HG02938 (cell line): ENCODE measurements at regions not wholly inside any gene's neighbourhood (a gene's known extent, or its start where the extent isn't known, plus 50 kb on each side); places are given as distances from the start of the nearest gene placed in this dataset.

ENCODE experiments used
- ATAC-seq: cut with Tn5 transposase; IDR thresholded peaks from one replicate; pipeline ENCODE4 v1.9.1; 2021; ENCODE audit warnings: mild to moderate bottlenecking, moderate library complexity; ENCODE audit not compliant: unreplicated experiment

DNA sequence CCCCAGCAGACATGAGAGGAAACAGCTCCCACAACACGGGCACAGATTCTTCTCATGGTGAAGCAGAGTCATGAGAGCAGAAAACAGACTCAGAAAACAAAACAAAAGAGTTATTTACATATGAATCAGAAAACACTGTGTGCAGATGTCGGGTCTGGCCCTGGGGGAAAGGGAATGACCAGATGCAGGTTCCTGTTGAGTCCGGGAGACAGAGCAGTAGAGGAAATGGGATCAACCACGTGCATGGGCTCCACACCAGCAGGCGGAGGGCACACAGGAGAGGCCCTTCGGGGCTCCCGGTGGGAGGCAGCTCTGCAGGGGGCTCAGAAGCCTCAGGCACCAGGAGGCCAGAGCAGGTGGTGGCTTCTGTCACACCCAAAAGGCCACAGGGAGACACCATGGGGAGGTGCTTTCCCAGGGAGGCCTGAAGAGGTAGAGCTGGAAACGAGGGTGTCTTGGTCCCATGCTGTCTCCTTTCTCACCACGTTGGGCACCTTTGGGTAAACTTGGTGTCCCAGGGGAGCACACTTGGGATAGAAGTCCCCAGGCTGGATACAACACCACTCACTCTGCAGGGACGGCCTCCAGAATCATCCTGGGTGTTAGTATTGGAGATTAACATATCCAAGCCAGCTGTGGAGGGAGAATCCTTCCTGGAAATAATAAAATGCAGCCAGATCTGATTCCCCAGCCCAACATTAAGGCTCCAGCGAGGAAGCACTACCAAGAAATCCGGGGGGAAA is 764.7 kb downstream of the BRD1 start:
- ATAC-seq, result no peak

DNA sequence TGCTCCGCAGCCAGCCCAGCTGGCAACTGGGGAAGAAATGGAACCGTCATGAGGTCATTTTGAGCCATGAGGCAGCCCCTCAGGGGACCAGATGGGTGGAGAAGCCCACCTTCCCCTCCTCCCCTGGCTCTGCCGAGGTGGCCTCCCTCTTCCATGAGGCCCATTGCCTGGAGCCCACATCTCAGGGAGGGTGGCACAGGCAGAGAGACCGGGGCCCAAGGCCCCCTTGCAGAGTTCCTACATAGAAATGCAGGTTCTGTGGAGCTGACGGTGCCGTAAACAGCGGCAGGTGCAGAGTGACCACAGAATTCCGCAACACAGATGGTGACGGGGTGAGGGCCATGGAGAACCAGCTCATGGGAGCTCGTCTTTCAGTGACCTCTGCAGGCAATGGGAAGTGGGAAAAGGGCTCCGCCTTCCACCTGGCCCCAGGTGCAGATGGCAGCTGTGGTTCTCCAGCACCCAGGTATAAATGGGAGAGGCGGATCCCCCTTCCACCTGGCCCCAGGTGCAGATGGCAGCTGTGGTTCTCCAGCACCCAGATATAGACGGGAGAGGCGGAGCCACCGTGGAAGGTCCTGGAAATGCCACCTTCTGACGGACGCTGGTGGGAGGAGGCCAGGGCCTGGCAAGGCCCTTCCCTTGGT is 765.4 kb downstream of the BRD1 start:
- no peak for ATAC-seq

DNA sequence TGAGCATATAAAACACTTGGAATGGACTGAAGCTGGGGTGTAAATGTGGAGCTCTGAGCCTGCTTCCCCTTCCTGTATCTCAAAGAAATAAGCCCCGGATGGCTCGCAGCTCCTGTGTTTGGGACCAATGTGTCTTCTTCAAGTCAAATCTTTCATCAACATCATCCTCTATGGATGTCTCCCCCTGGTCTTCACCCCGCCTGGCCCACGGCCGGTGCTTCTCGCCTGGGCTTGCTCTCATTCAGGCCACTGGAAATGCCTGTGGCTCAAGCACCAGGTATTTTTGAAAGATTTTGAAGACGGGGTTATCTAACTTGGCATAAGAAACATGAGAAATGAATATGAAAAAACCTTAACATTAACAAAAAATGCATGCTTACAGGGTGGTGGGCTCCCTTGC is 769.8 kb downstream of the BRD1 start:
- no peak for ATAC-seq

DNA sequence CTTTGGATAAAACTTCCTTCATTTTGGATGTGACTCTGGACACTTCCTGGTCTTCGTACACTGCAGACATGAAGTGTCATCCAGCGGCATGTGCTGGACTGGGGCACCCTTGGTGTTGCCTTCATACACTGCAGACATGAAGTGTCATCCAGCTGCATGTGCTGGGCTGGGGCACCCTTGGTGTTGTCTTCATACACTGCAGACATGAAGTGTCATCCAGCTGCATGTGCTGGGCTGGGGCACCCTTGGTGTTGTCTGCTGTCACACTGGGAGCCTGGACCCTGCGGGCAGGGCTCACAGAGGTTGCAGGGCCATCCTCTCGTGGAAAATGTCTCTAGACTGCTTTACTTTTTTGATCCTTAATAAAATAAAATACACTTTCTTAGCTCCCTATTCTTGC is 771.4 kb downstream of the BRD1 start:
- no peak for ATAC-seq

DNA sequence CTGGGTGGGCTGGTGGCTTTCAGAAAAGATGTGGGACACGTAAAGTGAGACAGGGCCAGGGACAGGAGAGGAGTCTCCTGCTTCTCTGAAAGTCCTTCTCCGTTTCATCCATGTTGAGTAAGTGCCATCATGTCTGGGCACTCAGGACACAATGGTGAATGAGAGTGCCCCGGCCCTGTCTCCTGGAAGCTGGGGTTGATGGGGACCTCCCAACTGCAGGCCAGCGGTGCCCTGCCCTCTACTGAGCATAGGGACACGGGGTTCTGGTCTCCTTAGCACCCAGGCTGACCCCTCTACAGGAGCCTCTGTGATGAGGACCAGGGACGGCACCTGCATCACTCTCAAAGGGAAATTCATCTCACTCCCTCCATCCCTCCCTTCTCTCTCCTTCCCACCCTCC is 772.3 kb downstream of the BRD1 start:
- no peak for ATAC-seq

DNA sequence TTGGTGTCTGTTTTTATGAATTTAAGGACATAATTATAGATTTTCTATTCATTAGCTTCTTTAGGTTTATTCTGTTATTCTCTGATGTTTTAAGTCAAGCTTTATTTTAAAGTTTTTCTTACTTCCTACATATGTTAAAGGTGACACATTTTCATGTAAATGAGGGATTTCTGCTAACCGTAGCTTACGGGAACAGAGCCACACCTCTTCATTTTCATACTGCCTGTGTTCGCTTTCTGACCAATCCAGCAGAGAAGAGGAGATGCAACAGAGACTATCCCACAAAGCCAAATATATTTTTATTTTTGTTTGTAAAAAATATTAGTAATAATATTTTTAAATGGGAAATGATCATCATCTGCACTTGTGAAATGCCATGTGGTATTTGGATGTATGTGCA is 774.1 kb downstream of the BRD1 start:
- ATAC-seq, result no peak

DNA sequence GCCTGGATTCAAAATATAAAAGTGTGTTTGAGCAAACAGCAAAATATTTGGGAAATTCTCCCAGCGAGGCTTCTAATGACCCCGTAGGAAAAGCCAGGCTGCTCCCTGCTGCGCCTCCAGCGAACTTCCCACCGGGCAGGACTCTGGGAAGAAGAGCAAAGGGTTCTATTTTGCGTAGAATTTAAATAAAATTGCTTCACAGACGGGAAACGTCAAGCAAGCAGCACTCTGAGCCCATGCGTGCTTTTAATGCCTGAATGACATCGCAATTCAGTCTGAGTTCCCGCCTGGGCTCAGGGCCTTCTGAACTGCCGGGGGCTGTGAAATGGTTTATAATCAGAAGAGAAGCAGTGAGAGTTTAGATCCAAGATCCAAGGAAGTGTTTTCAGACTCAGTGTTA is 775.1 kb downstream of the BRD1 start:
- ATAC-seq, result no peak

DNA sequence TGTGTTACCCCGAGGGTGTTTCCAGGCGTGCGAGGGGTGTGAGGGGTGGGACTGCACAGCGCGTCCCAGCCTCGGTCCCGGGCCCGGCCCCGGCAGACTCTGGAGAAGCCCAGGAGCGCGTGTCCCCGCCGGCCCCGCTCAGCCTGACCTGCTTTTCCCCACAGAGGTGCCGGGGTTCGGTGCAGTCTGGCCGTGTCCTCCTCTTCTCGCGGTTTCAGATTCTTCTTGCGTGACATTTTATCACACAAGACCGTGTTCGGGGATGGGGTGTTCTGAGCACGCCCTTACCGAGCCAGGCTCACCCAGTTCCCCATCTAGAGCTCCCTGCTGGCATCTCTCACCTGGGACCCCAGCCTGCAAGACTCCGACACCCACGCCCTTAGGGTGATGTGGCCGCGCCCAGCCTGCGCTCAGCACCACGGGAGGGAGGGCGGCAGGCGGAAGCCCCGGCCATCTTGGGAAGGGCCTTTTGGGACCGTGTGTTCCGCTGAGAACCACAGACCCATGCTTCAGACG is 775.6 kb downstream of the BRD1 start:
- ATAC-seq, result no peak

DNA sequence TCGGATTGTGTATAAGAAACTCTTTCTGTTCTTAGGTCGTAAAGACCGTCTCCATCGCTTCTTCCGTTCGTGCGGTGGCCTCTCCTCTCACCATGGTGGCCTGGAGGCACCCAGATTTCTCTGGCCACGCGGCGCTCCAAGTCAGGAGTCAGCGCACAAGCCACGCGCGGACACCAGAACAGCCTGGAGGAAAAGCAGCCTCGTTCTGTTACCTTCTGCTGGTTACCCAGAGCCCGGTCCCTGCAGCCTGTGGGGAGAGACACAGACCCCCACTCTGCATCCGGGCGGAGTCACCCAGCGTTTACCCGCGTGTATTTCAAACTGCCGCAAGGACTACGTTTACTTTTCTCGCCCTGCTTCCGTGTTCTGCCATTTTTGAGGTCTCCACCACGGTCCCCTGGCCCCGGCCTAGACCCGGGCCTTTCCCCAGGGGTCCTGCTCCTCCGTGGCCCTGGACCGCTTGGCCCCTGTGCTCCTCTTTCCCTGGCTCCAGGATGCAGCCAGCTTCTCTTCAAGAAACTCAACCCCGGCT is 776.1 kb downstream of the BRD1 start:
- no peak for ATAC-seq

DNA sequence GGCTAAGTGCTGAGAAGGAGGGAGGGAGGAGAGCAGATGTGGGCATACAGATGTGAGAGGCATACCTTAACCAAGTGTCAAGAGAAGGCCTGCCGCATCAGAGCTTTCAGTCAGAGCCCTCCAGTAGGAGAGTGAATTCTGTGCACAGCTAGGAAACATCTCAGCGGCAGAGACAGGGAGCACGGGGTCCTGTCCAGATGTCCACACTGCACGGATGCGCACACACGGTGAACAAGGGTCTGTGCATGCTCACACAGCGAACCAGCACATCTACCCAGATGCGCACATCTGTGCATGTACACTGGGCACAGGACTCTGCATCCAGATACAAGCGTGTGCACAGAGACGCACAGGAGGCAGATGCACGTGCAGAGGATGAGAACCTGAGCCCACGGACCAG is 778.0 kb downstream of the BRD1 start:
- no peak for ATAC-seq

DNA sequence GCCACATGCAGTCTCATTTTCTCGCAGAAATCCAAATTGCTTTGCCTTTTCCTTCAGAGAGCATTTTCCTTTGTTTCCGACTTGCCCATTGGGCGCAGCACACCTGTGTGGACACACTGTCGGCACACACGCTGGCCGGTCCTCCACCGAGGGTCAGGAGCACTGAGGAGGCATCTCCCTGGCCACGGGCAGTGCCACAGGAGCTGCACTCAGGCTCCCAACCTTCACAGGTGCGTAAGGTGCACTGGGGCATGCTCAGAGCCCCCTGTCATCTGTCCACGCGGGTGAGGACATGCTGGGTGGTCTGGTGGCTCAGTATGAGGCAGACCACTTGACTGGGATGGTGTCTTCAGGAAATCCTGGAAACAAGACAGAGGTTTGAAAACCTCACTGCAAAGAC is 779.1 kb downstream of the BRD1 start:
- no peak for ATAC-seq

DNA sequence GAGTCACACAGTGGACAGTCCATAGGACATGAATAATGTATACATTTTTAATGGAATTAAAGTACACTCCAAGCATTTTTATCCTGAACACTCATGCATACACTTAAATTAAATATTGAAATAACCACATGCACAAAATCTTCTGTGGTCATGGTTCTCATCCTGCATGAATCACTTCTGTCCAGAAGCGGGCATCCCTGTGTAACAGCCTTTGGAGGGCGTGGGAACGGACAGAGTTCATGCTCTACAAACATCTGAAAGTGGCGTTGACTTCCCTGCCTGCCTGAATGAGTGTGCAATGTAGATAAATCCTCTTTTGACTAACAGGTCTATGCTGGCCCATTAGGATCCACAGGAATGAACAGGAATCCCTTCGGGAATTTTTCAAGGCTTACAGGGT is 780.2 kb downstream of the BRD1 start:
- ATAC-seq, result no peak

DNA sequence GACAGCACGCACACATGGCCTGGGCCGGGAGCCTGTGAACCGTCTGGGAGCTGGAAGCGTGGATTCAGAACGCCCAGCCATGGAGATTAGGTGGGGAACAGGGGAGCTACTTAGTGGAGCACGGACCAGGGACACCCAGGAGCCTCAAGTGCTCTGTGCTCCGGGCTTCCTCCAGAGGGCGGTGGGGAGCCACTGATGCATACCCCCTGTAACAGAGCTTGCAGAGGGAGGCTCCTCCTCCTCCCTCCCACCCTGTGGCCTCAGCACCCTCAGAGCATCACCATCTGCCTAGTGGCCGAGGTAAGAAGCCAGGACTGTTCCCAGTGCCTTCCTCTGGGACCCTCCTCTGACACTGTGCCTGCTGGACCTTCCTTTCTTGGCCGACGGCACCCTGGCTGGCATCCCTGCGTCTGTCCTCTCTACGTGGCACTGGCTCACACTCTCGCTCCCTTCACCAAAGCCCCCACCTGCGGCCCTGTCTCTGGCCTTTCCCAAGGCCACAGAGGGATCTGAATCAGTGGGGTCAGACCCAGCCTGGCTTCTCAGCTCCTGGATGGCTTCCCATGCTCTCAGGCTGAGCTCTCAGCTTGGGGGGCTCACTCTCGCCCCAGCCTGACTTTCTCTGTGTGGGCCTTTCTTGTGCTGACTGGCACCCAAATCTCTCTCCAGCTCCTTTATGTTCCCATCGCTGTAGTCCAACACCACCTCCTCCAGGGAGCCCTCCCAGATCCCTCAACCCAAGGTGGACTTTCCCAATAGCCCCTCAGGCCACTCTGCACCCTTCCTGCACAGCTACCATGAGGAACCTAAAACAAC is 780.9 kb downstream of the BRD1 start:
- ATAC-seq, result no peak

DNA sequence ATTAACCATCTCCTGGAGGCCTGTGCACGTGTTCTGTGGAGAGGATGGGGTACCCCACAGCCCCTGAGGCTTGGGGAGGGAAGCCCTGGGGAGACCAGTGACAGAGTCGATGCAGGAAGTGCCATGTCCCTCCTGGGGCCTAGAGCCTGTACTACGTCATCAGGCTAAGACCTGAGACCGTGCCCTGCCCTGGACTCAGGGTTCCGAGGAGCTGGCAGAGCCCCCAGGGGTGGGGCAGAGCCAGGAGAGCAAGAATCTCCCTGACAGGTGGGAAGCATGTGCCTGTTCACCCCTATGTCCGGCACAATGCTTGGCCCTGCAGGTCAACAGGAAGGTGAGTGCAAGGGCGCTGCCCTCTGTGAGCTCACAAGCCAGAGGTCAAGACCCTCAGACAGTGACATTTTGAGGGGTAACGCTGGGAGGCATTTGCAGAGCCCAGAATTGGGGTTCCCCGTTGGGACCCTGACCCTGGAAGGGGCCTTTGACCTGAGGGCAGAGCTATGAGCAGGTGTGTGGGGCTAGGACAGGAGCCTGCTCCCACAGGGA is 781.6 kb downstream of the BRD1 start:
- no peak for ATAC-seq

DNA sequence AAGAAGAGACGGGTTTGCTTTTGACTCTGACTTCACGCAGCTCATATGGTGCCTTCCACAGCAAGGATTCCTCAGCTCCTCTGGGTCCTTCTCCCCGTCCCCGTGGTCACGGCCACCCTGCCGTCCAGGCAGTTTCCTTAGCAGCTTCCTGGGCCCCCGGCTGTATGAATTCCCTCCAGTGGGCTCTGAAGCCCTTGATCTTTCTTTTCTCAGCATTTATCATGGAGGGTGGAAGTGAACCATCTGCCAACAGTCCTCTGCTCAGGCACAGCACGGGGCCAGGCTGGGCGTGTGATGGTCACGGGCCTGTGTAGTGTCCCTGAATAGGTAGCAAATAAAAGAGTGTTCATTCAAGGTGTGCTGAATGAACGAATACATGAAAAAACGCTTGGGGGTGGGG is 782.4 kb downstream of the BRD1 start:
- ATAC-seq, result no peak

DNA sequence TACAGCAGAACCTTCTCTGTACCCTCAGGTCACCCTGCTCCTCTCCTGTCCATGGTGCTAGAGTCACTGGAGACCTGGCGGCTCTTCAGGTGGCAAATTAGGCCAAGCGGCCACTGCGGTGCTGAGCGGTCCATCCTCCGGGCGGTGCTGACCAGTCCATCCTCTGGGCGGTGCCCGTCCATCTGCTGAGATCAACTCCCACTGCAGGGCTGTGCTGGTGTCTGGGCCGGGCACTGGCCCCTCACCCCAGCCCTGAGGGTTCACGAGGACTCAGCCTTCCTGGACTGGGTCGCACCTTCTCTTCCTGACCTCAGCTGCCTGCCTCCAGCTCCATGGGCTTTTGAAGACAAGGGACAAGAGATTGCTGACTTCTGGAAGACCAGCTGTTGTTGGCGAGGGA is 782.9 kb downstream of the BRD1 start:
- no peak for ATAC-seq

DNA sequence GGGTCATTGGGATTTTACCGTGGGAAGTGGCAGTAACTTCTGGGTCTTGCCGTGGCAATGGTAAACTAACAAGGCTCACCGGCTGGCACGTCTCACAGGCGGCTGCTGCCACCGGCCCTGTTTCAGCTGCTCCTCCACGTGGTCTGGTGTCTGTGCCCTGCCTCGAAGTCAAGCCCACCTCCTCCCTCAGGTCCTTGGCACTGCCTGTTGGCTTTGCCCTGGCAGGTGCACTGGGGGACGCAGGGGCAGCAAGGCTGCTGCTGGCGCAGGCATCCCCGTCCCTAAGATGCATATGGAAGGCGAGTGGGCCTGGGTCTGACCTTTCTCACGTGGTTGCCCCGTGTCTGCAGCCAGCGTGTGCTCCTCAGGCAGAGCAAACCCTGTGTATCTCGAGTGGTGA is 783.6 kb downstream of the BRD1 start:
- no peak for ATAC-seq

DNA sequence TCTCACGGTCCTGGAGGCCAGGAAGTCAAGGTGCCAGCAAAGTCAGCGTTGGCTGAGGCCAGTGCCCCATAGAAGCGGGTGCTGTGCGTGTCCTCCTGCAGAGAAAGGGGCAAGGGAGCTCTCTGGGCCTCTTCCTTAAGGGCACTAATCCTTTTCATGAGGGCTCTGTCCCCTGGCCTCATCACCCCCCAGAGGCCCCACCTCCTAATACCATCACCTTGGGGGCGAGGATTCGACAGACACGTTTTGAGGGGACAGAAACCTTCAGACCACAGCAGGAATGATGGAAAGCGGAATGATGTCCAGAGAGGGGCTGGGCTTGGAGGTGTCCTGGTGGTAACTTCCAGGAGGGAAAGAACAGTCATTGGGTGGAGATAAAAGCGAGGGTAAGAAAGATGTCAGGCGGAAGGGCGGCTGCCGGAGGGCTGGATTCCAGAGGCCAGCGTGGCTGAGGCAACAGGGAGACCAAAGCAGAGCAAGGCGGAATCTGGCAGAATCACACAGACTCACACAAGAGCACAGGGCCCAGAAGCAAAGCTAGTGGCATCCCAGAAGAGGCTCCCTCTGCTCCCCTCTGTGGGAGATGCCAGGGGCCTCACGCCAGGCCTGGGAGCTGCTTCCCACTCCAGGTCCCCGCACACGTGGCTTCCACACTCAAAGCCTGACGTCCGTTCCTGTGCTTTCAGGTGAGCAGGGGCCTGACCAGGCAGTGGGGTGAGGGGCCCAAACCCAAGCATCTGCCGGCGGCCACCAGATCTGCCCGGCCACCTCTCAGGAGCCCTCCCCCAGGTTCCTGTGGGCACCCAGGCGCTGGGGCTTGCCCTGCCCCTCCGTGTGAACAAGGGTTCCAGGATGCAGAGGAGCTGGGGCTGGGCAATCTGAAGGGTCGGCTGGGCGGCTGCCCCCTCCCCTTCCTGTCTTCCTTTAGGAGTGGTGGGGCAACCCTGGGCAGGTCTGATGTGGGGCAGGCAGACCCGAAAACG is 784.5 kb downstream of the BRD1 start:
- ATAC-seq, result no peak

DNA sequence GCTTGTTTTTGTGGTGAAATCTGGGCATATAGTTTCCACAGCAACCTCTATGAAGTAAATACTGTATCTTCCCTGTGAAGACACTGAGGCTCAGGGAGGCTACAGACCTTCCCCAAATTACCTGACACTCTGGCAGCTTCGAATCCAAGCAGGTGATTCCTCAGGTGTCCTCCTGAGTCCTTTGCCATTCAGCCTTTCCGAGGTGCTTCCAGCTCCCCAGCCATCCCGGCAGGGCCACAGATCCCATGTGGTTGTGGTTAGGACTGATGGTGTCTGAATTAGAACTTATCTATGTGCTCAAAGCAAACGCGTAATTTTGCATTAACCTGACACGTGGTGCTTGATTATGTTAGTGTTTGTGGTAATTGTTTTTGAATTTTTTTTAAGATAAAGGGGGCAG is 785.6 kb downstream of the BRD1 start:
- ATAC-seq, result no peak
